ENCODE measurements at regions not wholly inside any gene's neighbourhood (a gene's known extent, or its start where the extent isn't known, plus 50 kb on each side); places are given as distances from the start of the nearest gene placed in this dataset.
"Not testable (repeated sequence)": the region's sequence is repeated elsewhere in the genome, so short reads cannot be mapped to it uniquely, and the experiment has no call there.

GRCh38 chr20:56715309-56715708 is 86.2 kb downstream of the TFAP2C start:
- Mint-ChIP-seq H3K9me3 (no peaks in the 10 kb centered on the region), H3K27ac (no peak overlapping the region), H3K4me1 (no peaks in the 10 kb centered on the region), H3K27me3 (no peaks in the 10 kb centered on the region), H3K36me3 (ENCODE audit: low read depth) (no peaks in the 10 kb centered on the region), H3K4me3 (no peak overlapping the region)
- DNase-seq = no peak
- ATAC-seq = no peak

DNA sequence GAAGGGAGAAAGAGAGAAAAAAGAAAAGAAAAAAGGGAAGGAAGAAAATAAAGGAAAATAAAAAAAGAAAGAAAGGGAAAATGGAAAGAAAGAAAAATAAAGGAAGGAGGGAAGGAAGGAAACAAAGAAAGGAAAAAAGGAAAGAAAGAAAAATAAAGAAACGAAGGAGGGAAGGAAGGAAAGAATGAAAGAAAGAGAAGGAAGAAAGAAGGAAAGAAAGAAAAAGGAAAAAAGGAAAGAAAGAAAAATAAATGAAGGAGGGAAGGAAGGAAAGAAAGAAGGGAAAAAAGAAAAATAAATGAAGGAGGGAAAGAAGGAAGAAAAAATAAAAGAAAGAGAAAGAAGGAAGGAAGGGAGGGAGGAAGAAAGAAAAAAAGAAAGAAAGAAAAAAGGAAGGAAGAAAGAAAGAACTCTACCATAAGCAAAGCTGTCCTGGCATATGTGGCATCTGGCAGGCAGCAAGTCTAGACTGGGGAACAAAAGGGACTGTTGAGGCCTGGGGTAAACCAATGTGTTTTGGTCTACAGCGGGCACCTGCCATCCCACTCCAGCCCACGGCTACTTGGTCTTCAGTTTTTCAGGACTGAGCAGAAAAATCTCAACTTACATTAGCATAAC is 86.9 kb downstream of the TFAP2C start:
- H3K27me3 Mint-ChIP-seq = no peaks in the 10 kb centered on the region
- no peak for ATAC-seq

GRCh38 chr20:56716806-56717205 is 87.7 kb downstream of the TFAP2C start:
- ATAC-seq (no peak), DNase-seq (no peak)
- Mint-ChIP-seq H3K4me1 (no peaks in the 10 kb centered on the region), H3K36me3 (ENCODE audit: low read depth) (no peaks in the 10 kb centered on the region), H3K4me3 (no peak overlapping the region), H3K27me3 (no peaks in the 10 kb centered on the region), H3K27ac (no peak overlapping the region), H3K9me3 (no peaks in the 10 kb centered on the region)

More for the DNA sequence above, 86.9 kb downstream of the TFAP2C start:
- H3K36me3 Mint-ChIP-seq (ENCODE audit: low read depth) = no peaks in the 10 kb centered on the region
- no peak for DNase-seq
- no peaks in the 10 kb centered on the region for H3K9me3 Mint-ChIP-seq
- H3K27ac Mint-ChIP-seq = no peak overlapping the region
- no peaks in the 10 kb centered on the region for H3K4me1 Mint-ChIP-seq
- H3K4me3 Mint-ChIP-seq = no peak overlapping the region

DNA sequence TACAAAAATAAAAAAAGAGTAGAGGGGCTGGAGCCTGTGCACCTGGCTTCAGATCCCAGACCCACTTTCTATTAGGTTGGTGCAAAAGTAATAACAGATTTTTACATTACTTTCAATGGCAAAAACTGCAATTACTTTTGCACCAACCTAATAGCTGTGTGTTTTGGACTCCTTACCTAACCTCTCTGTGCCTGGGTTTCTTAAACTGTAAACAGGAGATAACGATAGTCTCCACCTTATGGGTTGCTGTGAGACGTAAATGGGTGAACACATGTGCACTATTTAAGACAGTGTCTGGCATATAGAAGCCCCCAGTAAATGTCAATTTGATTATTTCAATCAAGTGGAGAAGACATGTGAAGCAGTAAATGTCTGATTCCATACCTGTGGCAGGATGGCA is 89.7 kb downstream of the TFAP2C start:
- DNase-seq = no peak
- Mint-ChIP-seq H3K27ac (no peak overlapping the region), H3K4me3 (no peak overlapping the region), H3K4me1 (no peaks in the 10 kb centered on the region), H3K9me3 (no peaks in the 10 kb centered on the region), H3K36me3 (ENCODE audit: low read depth) (no peaks in the 10 kb centered on the region), H3K27me3 (no peaks in the 10 kb centered on the region)
- no peak for ATAC-seq

DNA sequence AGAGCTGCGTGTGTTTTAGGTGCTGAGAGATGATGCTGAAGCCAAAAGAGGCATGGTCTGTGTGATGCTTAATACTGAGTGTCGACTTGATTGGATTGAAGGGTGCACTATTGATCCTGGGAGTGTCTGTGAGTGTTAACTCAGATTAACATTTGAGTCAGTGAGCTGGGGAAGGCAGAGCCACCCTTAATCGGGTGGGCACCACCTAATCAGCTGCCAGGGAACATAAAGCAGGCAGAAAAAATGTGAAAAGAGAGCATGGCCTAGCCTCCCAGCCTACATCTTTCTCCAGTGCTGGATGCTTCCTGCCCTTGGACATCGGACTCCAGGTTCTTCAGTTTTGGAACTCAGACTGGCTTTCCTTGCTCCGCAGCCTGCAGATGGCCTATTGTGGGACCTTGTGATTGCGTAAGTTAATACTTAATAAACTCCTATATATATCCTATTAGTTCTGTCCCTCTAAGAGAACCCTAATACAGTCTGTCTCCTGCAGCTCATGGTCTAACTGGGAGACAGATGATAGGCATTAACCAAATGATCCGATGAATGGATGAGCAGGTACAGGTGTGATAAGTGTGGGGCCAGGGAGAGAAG is 91.6 kb downstream of the TFAP2C start:
- Mint-ChIP-seq H3K27ac (no peak overlapping the region), H3K27me3 (no peaks in the 10 kb centered on the region), H3K4me1 (no peaks in the 10 kb centered on the region), H3K36me3 (ENCODE audit: low read depth) (no peaks in the 10 kb centered on the region), H3K4me3 (no peak overlapping the region), H3K9me3 (no peaks in the 10 kb centered on the region)
- no peak for DNase-seq
- ATAC-seq = no peak

DNA sequence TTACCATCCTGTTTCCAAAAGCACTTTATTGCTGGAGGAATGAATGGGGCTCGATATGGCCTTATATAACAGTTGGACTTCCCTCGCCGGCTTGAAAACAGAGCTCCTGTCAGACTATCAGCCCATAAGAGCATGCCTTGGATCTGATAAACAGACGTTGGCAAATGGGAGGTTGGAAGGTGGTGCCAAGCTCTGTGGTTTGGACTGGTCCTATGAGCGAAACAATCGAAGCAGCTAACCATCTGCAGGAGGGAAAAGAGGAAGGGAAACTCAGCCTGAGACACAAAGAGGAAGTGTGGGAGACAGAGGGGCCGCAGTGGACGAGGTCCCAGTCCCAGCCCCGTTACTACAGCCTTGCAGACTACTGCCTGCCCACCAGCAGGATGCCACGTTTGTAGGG is 92.9 kb downstream of the TFAP2C start:
- Mint-ChIP-seq H3K4me3 (no peak overlapping the region), H3K27me3 (no peaks in the 10 kb centered on the region), H3K9me3 (no peaks in the 10 kb centered on the region), H3K27ac (no peak overlapping the region), H3K36me3 (ENCODE audit: low read depth) (no peaks in the 10 kb centered on the region), H3K4me1 (no peaks in the 10 kb centered on the region)
- peak; percentile 20 for ATAC-seq
- no peak for DNase-seq

GRCh38 chr20:56723331-56723730 is 94.2 kb downstream of the TFAP2C start:
- H3K27me3 Mint-ChIP-seq = no peaks in the 10 kb centered on the region

GRCh38 chr20:56724241-56724757 is 95.2 kb downstream of the TFAP2C start:
- no peak overlapping the region for H3K27ac Mint-ChIP-seq
- H3K9me3 Mint-ChIP-seq = no peaks in the 10 kb centered on the region
- no peaks in the 10 kb centered on the region for H3K27me3 Mint-ChIP-seq
- no peak for ATAC-seq
- H3K36me3 Mint-ChIP-seq (ENCODE audit: low read depth) = no peaks in the 10 kb centered on the region
- no peak for DNase-seq
- no peak overlapping the region for H3K4me3 Mint-ChIP-seq
- H3K4me1 Mint-ChIP-seq = no peaks in the 10 kb centered on the region

More at GRCh38 chr20:56723331-56723730, 94.2 kb downstream of the TFAP2C start:
- no peak for ATAC-seq
- Mint-ChIP-seq H3K4me1 (no peaks in the 10 kb centered on the region), H3K4me3 (no peak overlapping the region), H3K9me3 (no peaks in the 10 kb centered on the region), H3K27ac (no peak overlapping the region), H3K36me3 (ENCODE audit: low read depth) (no peaks in the 10 kb centered on the region)
- no peak for DNase-seq

- no peak for ATAC-seq
- no peak for DNase-seq
- Mint-ChIP-seq H3K27me3 (no peaks in the 10 kb centered on the region), H3K27ac (no peak overlapping the region), H3K4me1 (no peaks in the 10 kb centered on the region), H3K36me3 (ENCODE audit: low read depth) (no peaks in the 10 kb centered on the region), H3K9me3 (no peaks in the 10 kb centered on the region), H3K4me3 (no peak overlapping the region)
Observed at GRCh38 chr20:56730003-56730402, 100.9 kb downstream of the TFAP2C start.

GRCh38 chr20:56730996-56731395 is 101.9 kb downstream of the TFAP2C start:
- no peaks in the 10 kb centered on the region for H3K36me3 Mint-ChIP-seq (ENCODE audit: low read depth)
- no peaks in the 10 kb centered on the region for H3K9me3 Mint-ChIP-seq
- no peak overlapping the region for H3K4me3 Mint-ChIP-seq
- H3K27me3 Mint-ChIP-seq = peaks cover 8% of the 10 kb centered on the region
- H3K4me1 Mint-ChIP-seq = no peaks in the 10 kb centered on the region
- ATAC-seq = no peak
- no peak overlapping the region for H3K27ac Mint-ChIP-seq
- no peak for DNase-seq

GRCh38 chr20:56731476-56731875 is 102.4 kb downstream of the TFAP2C start:
- Mint-ChIP-seq H3K27ac (no peak overlapping the region), H3K9me3 (no peaks in the 10 kb centered on the region), H3K36me3 (ENCODE audit: low read depth) (no peaks in the 10 kb centered on the region), H3K27me3 (peaks cover 13% of the 10 kb centered on the region), H3K4me1 (no peaks in the 10 kb centered on the region), H3K4me3 (no peak overlapping the region)
- DNase-seq (no peak), ATAC-seq (no peak)

GRCh38 chr20:56733967-56734366 is 104.9 kb downstream of the TFAP2C start:
- H3K9me3 Mint-ChIP-seq = no peaks in the 10 kb centered on the region

GRCh38 chr20:56735084-56735642 is 106.1 kb downstream of the TFAP2C start:
- no peaks in the 10 kb centered on the region for H3K9me3 Mint-ChIP-seq
- H3K4me3 Mint-ChIP-seq = no peak overlapping the region
- H3K27ac Mint-ChIP-seq = no peak overlapping the region
- H3K36me3 Mint-ChIP-seq (ENCODE audit: low read depth) = no peaks in the 10 kb centered on the region
- H3K4me1 Mint-ChIP-seq = no peaks in the 10 kb centered on the region
- ATAC-seq (no peak), DNase-seq (no peak)
- peaks cover 22% of the 10 kb centered on the region for H3K27me3 Mint-ChIP-seq

More at GRCh38 chr20:56733967-56734366, 104.9 kb downstream of the TFAP2C start:
- DNase-seq (no peak), ATAC-seq (no peak)
- Mint-ChIP-seq H3K27me3 (peaks cover 22% of the 10 kb centered on the region), H3K4me3 (no peak overlapping the region), H3K4me1 (no peaks in the 10 kb centered on the region), H3K27ac (no peak overlapping the region), H3K36me3 (ENCODE audit: low read depth) (no peaks in the 10 kb centered on the region)

DNA sequence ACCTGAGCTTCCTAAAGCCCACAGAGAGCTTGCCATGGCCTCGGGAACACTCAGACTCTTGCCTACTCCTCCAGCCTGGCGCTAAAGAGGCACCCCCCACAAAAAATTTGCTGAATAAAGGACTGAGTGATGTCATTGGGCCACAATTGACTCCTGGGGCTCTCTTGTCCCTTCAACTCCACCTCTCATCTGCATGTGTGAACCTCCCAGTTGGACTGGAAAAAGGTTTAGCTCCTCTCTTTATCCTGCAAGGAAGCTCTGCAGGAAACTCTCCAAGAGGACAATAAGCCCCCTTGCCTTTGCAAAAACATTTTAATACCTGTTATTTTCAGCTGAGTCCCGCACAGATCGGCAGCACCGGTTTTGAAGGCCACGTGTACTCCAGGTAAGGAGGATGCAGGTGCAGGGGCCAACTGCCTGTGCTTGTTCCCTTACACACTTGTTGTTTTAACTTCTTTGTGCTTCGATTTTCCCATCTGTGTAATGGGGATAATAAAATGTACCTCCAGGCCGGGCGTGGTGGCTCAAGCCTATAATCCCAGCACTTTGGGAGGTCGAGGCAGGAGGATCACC is 107.3 kb downstream of the TFAP2C start:
- DNase-seq (no peak), ATAC-seq (no peak)
- Mint-ChIP-seq H3K4me1 (no peaks in the 10 kb centered on the region), H3K9me3 (no peaks in the 10 kb centered on the region), H3K4me3 (no peak overlapping the region), H3K27ac (no peak overlapping the region), H3K27me3 (peaks cover 22% of the 10 kb centered on the region), H3K36me3 (ENCODE audit: low read depth) (no peaks in the 10 kb centered on the region)

DNA sequence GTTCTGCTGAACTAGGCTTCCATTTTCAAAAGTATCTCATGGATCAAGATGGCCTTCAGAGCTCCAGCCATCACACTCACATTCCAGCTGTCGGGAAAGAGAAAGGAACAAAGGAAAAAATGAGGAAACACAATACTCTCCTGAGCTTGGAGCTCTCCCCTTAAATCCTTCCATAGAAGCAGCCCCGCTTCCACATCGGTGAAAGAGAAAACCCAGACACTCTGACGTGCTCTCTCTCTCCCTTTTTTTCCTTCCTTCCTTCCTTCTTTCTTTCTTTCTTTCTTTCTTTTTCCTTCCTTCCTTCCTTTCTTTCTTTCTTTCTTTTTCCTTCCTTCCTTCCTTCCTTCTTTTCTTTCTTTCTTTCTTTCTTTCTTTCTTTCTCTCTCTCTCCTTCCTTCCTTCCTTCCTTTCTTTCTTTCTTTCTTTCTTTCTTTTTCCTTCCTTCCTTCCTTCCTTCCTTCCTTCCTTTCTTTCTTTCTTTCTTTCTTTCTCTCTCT is 115.3 kb downstream of the TFAP2C start:
- not testable (repeated sequence) for H3K9me3 Mint-ChIP-seq; H3K36me3 Mint-ChIP-seq (ENCODE audit: low read depth); H3K4me1 Mint-ChIP-seq; H3K4me3 Mint-ChIP-seq; ATAC-seq; DNase-seq; H3K27ac Mint-ChIP-seq
- peaks cover 11% of the 10 kb centered on the region for H3K27me3 Mint-ChIP-seq

Data from activated naive CD8-positive, alpha-beta T cell treated with anti-CD3 and anti-CD28 coated beads, Interleukin-2, amount 50 U/mL, for 24 hours (primary cell).